ENCODE measurements at regions not wholly inside any gene's neighbourhood (a gene's known extent, or its start where the extent isn't known, plus 50 kb on each side); places are given as distances from the start of the nearest gene placed in this dataset.
"Not testable (repeated sequence)": the region's sequence is repeated elsewhere in the genome, so short reads cannot be mapped to it uniquely, and the experiment has no call there.

- not testable (repeated sequence) for H3K4me1 ChIP-seq (ENCODE audit: insufficient read depth); H3K27ac ChIP-seq (ENCODE audit: low read depth); ATAC-seq; H2AFZ ChIP-seq; H3F3A ChIP-seq (replicated peaks; ENCODE audit: low read depth); H4K20me1 ChIP-seq (replicated peaks; ENCODE audit: insufficient read depth); DNase-seq (ENCODE audit: low spot score); H3K4me3 ChIP-seq; H3K4me2 ChIP-seq; H3K4me1 Mint-ChIP-seq; H3K27me3 Mint-ChIP-seq (ENCODE audit: insufficient read depth, low read depth, poor library complexity); H3K9me2 ChIP-seq (ENCODE audit: insufficient read depth); H3K27ac Mint-ChIP-seq; H3K27me3 ChIP-seq (ENCODE audit: insufficient read depth); H3K4me3 Mint-ChIP-seq
- Histone ChIP-seq H3K36me3 (ENCODE audit: insufficient read depth) (peaks cover 28% of the 10 kb centered on the region), H3K79me2 (replicated peaks; ENCODE audit: insufficient read depth) (peaks cover 97% of the 10 kb centered on the region)
- Mint-ChIP-seq H3K36me3 (ENCODE audit: low read depth) (peaks cover 100% of the 10 kb centered on the region), H3K9me3 (peaks cover 100% of the 10 kb centered on the region)
Measured at GRCh38 chr16:31745098-31745497, 128.5 kb upstream of the ZNF267 start.

- Histone ChIP-seq H2AFZ (no peak overlapping the region), H3F3A (replicated peaks; ENCODE audit: low read depth) (no peaks in the 10 kb centered on the region), H4K20me1 (replicated peaks; ENCODE audit: insufficient read depth) (no peaks in the 10 kb centered on the region), H3K27me3 (ENCODE audit: insufficient read depth) (no peaks in the 10 kb centered on the region), H3K9me2 (ENCODE audit: insufficient read depth) (no peaks in the 10 kb centered on the region), H3K27ac (ENCODE audit: low read depth) (no peak overlapping the region), H3K4me1 (ENCODE audit: insufficient read depth) (no peaks in the 10 kb centered on the region), H3K4me3 (no peak overlapping the region), H3K79me2 (replicated peaks; ENCODE audit: insufficient read depth) (peaks cover 97% of the 10 kb centered on the region), H3K36me3 (ENCODE audit: insufficient read depth) (peaks cover 29% of the 10 kb centered on the region), H3K4me2 (no peak overlapping the region)
- DNase-seq (ENCODE audit: low spot score), result no peak
- Mint-ChIP-seq H3K27ac (no peak overlapping the region), H3K27me3 (ENCODE audit: insufficient read depth, low read depth, poor library complexity) (no peaks in the 10 kb centered on the region), H3K9me3 (peaks cover 100% of the 10 kb centered on the region), H3K4me1 (no peaks in the 10 kb centered on the region), H3K4me3 (no peak overlapping the region), H3K36me3 (ENCODE audit: low read depth) (peaks cover 98% of the 10 kb centered on the region)
- no peak for ATAC-seq
- TF ChIP-seq NANOG (IDR thresholded peaks at IDR 0.05; ENCODE audit: borderline replicate concordance) (no peak), REST (IDR thresholded peaks at IDR 0.05; ENCODE audit: unreplicated experiment) (no peak), ZNF462 (CRISPR knock-in tag; IDR thresholded peaks at IDR 0.05) (no peak), ETS1 (IDR thresholded peaks at IDR 0.05) (no peak), EZH2 (IDR thresholded peaks at IDR 0.05; ENCODE audit: low read depth, unreplicated experiment) (no peak), EZH2phosphoT487 (IDR thresholded peaks at IDR 0.05; ENCODE audit: unreplicated experiment) (no peak), POLR2AphosphoS5 (IDR thresholded peaks at IDR 0.05; ENCODE audit: low read depth) (no peak)
Measured at GRCh38 chr16:31745900-31746299, 127.7 kb upstream of the ZNF267 start.
